GM18909 (cell line): ENCODE measurements at regions not wholly inside any gene's neighbourhood (a gene's known extent, or its start where the extent isn't known, plus 50 kb on each side); places are given as distances from the start of the nearest gene placed in this dataset.
"Not testable (repeated sequence)": the region's sequence is repeated elsewhere in the genome, so short reads cannot be mapped to it uniquely, and the experiment has no call there.

Source experiments
- ATAC-seq: cut with Tn5 transposase; IDR thresholded peaks from one replicate; pipeline ENCODE4 v1.9.1; 2021; ENCODE audit warnings: mild to moderate bottlenecking; ENCODE audit not compliant: unreplicated experiment, poor library complexity

DNA sequence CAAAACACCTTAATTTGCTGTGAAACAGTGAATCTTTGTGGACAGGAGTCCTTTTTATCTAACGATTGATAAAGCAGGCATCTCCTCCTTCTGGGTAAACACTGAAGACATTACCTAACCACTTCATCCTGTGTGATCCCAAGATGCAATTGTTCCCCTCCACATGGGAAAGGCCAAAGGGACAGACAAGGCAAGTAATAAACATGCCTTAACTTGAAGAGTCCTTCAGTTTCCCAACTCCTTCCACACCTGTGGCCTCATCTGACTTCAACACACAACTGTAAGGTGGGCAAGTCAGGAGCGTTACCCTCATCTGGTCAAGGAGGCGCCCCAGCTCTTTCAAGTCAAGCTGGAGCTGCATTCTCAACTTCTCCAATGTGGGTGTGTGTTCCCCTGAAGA, 278.6 kb downstream of the ABCC12 start:
- no peak for ATAC-seq

DNA sequence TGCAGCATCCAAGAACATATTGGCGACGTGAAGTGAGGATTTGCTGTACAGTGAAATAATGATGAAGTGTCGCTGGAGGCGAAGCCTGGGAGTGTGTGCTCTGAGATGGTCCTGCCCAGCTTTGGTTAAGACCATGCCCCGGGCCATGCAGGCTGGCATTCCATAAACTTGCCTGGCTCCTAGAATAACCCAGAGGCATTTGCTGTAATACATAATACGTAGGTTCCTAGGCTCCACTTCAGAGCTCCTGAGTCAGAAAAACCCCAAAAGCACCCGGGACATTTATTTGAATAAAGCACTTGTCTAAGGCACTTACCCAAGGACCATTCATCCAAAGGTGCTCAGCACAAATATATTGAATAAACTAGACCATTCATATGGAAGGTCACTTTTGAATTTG, 279.3 kb downstream of the ABCC12 start:
- ATAC-seq, result no peak

DNA sequence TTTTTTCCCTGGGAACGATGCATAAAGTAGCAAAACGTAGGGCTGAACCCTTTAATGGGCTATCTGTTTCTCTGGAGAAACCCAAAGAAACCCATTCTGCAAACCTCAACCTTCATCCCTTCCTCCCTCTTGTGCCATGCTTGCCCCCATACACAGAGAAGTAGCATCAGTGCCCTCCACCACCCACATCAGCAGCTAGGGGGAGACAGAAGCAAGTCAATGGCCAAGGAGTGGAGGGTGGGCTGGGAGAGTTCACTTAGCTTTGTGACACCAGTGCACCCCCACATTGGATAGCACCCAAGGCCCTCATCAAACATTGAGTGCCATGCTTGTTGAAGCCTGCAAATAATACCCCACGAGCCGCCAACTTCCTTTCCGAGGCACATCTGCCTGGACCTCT, 282.4 kb downstream of the ABCC12 start:
- ATAC-seq, result no peak

DNA sequence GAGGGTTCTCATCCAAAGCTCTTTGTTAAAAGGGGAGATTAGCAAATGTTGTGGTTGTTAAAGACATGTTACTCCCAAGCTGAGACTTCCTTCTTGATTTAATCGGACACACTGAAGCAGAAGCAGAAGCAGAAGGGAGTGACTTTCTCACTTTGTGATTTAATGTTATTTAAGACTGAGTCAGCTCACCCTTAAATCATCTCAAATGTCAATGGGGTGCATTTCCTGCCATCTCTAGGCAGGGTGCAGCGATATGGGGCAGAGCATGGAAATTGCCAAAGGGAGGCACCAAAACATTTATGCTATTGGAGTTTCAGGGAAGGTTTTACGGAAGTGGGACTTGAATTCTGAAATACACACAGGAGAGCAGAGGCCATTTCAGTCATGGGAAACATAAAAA, 283.6 kb downstream of the ABCC12 start:
- no peak for ATAC-seq

- no peak for ATAC-seq
Observed at GRCh38 chr16:47866423-47866822, 289.4 kb downstream of the ABCC12 start.

- no peak for ATAC-seq
Observed at GRCh38 chr16:47865337-47865855, 290.4 kb downstream of the ABCC12 start.

DNA sequence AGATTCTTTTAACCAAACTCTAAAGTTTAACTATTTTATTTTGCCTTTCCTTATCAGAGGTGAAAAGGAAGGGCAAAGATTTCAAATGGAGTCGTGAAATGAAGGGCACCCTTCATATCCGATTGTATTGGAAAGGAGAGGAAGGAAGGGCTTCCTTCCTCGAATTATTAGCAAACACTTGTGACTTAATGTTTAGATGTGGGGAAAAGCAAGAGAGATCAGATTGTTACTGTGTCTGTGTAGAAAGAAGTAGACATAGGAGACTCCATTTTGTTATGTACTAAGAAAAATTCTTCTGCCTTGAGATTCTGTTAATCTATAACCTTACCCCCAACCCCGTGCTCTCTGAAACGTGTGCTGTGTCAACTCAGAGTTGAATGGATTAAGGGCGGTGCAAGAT, 291.5 kb downstream of the ABCC12 start:
- not testable (repeated sequence) for ATAC-seq

GRCh38 chr16:47861999-47862398, 293.8 kb downstream of the ABCC12 start:
- no peak for ATAC-seq

DNA sequence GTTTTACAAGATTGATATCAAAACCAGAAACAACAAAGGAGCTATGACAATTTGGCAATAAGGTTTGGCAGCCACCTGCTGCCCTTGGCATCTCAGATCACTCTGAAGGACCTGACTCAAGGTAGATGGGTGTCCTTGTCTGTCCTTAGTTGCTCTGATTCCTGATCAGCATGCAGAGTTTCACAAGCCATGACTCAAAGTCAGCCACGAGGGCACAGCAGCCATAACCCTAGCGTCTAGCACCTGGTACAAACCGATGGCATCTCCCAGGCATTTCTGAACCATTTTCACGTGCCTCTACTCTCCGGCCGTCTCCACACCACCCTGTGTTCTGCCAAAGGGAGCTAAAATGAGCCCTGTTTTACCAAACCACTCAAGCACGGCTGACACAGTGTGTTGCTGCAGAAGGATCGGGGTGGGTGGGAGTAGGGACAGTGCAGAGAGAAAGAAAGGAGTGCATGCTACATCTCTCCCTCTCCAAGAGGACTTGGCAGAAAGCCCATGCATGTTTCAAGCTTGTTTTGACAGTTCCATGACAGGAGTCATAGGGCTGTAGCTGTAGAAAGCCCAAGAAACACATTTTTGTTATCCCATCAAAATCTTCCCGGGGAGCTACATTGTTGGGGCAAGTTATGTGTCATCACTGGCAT, 297.3 kb downstream of the ABCC12 start:
- no peak for ATAC-seq

GRCh38 chr16:47855431-47855830, 300.4 kb downstream of the ABCC12 start:
- no peak for ATAC-seq

DNA sequence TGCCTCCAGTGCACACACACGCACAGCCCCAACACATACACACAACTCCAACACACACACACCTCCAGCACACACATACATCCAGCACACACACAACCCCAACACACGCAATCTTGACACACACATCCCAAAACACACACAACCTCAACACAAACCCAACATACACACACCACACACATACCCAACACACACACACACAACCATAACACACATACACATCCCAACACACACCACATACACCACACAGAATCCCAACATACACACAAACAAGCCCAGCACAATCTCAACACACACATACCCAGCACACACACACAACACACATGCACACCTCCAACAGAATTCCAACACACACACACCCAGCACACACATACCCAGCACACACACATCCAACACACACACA, 301.1 kb downstream of the ABCC12 start:
- no peak for ATAC-seq

DNA sequence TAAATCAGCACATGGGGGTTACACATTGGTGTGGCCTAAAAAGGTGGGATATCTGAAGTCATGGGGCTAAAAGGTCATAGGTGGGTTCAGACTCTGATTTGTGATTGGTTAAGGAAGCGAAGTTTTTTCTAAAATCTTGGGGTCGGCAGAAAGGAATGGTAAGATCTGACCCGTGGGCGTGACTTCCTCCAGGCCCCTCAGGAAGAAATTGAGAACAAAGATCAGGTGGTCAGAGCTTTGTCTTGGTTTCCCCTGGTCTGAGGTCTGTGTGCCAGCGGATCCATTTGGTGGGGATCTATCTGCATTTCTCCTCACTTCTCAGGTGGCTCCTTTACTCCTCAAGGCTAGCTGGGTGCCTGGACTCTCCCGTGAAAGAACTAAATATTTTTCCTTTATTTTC, 302.8 kb downstream of the ABCC12 start:
- ATAC-seq, result no peak

GRCh38 chr16:47851146-47851545, 304.6 kb downstream of the ABCC12 start:
- no peak for ATAC-seq

GRCh38 chr16:47849736-47850135, 306.1 kb downstream of the ABCC12 start:
- ATAC-seq, result no peak

DNA sequence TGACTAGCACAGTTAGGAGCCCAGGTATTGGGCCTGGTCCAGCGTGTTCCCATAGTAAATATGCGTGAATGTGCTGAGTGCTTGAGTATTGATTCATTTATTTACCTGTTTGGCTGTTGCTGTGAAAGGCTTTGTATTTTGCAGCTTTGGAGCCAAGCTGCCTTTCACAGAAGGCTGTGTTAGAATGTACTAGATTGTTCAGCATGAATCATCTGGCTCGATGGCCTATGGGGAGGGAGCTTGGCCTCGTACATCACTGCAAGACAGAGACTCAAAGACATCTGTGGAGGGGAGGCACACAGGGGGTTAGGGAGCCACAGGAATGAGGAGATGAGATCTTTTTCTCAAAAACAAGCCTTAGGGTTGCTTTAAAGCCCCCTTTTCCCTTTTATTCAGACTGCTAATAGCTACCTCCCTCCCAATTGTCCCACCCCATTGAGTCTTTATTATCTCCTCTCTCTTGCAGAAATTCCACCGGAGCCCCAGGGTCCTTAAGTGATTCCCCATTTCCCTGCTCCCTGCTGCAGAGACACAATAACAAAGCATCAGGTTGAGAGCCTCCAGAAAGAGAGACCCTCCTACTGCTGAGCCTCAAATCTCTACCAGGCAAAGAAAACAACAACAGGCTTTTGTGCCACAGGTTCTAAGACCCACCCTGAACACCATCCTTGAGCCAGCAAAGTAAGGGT, 307.2 kb downstream of the ABCC12 start:
- no peak for ATAC-seq

DNA sequence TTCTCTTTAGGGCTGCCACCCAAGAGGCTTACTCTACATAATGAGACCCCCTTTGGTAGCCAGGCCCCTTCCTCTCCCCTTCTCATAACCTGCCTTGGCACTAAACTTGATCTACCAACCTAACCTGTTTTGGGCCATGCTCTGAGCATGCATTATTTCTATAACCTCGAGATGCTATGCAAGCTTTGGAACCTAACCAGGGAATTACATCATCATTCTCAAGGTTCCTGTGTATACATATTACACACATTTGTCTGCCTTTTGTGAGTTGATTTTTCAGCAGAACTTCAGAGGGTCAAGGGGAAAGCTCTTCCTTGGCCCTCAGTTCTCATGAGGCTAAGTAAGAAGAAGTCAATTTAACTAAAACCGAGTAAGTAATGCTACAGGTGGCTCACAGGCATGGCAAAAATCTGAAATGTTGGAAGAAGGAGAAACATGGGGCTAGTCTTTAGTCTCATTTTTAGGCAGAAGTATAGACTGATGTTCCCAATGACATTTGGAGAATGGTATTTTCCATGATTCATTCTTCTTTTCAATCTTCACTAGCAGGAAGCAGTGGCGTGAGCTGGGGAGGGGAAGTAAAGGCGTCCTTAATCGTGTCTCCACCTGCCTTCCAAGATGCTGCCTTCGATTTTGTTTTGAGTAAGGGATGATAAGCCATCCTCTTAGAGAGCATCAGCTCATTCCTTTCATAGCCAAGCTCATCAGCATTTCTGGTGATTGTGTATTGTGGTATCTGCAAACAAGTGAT, 308.4 kb downstream of the ABCC12 start:
- no peak for ATAC-seq

GRCh38 chr16:47834485-47835024, 321.2 kb downstream of the ABCC12 start:
- ATAC-seq, result no peak

- ATAC-seq, result no peak
Observed at GRCh38 chr16:47833771-47834170, 322.0 kb downstream of the ABCC12 start.

DNA sequence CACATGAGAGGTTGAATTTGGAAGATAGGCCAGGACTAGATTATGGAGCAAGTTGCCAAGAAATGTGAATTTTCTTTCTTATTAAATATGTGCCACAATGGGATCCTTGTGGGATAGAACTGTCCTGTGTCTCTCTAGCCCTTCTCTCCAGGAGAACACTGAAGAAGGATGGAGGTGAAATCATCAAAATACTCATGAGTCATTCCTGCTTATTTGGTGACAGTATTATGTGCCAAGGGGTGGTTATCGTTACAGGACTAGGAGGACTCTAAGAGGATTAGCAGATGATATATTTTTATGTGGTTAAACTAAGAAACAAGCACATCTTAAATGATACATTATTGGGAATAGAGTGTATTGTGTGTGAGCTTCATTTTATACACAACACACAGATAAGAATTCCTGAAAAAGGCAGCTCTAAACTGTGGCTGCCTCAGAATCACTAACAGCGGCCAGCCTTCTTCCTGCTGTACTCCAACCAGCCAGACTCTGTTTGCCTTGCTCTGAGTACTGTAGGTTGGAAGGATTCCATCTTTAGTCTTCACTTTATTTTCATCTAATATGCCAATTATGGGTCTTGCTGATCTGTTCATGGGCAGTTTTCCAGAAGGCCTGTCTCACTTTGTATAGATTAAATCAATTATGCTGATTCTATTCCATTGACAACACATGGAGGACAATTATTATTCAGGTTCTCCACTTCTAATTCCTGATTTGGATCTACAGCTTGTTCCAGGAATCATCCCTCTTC, 325.8 kb downstream of the ABCC12 start:
- ATAC-seq, result no peak

- no peak for ATAC-seq
Observed at GRCh38 chr16:47826070-47826469, 329.7 kb downstream of the ABCC12 start.
